HL-60 (cell line): ENCODE measurements at regions not wholly inside any gene's neighbourhood (a gene's known extent, or its start where the extent isn't known, plus 50 kb on each side); places are given as distances from the start of the nearest gene placed in this dataset.

Source experiments
- POLR2AphosphoS5 ChIP-seq: IDR thresholded peaks from 2 replicates; pipeline ENCODE4 v1.6.1; 2012; ENCODE audit warnings: low read depth
- TF ChIP-seq, protein P1 (sequence below): IDR thresholded peaks from one replicate; pipeline ENCODE4 v1.5.1; 2011; ENCODE audit warnings: low read length, control low read depth, inconsistent platforms; ENCODE audit not compliant: insufficient read depth
- TF ChIP-seq, protein P2 (sequence below): IDR thresholded peaks from 2 replicates; pipeline ENCODE4 v1.6.1; 2012; ENCODE audit warnings: low read depth; ENCODE audit not compliant: insufficient replicate concordance

DNA sequence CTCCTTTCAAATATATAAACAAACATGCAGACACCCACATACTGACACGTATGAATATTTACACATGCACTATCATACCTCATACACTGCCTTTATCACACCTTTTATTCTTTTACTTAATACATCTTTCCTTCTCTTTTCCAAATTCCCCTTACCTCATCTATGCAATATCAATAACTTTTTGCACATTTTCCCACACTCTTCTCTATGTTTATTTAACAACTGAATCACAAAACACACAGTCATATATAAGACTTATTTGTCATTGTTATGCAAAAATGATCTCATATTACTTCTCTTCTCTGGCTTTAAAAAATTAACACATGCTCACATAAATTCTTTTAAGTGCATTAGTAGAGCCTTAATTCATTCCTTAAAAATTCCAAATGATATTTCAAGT lies 461.4 kb downstream of the DIPK2A start:
- TF ChIP-seq, protein P1, sequence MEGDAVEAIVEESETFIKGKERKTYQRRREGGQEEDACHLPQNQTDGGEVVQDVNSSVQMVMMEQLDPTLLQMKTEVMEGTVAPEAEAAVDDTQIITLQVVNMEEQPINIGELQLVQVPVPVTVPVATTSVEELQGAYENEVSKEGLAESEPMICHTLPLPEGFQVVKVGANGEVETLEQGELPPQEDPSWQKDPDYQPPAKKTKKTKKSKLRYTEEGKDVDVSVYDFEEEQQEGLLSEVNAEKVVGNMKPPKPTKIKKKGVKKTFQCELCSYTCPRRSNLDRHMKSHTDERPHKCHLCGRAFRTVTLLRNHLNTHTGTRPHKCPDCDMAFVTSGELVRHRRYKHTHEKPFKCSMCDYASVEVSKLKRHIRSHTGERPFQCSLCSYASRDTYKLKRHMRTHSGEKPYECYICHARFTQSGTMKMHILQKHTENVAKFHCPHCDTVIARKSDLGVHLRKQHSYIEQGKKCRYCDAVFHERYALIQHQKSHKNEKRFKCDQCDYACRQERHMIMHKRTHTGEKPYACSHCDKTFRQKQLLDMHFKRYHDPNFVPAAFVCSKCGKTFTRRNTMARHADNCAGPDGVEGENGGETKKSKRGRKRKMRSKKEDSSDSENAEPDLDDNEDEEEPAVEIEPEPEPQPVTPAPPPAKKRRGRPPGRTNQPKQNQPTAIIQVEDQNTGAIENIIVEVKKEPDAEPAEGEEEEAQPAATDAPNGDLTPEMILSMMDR, result no peak
- no peak for TF ChIP-seq POLR2AphosphoS5
- TF ChIP-seq, protein P2, sequence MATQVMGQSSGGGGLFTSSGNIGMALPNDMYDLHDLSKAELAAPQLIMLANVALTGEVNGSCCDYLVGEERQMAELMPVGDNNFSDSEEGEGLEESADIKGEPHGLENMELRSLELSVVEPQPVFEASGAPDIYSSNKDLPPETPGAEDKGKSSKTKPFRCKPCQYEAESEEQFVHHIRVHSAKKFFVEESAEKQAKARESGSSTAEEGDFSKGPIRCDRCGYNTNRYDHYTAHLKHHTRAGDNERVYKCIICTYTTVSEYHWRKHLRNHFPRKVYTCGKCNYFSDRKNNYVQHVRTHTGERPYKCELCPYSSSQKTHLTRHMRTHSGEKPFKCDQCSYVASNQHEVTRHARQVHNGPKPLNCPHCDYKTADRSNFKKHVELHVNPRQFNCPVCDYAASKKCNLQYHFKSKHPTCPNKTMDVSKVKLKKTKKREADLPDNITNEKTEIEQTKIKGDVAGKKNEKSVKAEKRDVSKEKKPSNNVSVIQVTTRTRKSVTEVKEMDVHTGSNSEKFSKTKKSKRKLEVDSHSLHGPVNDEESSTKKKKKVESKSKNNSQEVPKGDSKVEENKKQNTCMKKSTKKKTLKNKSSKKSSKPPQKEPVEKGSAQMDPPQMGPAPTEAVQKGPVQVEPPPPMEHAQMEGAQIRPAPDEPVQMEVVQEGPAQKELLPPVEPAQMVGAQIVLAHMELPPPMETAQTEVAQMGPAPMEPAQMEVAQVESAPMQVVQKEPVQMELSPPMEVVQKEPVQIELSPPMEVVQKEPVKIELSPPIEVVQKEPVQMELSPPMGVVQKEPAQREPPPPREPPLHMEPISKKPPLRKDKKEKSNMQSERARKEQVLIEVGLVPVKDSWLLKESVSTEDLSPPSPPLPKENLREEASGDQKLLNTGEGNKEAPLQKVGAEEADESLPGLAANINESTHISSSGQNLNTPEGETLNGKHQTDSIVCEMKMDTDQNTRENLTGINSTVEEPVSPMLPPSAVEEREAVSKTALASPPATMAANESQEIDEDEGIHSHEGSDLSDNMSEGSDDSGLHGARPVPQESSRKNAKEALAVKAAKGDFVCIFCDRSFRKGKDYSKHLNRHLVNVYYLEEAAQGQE, result no peak
